ENCODE measurements at regions not wholly inside any gene's neighbourhood (a gene's known extent, or its start where the extent isn't known, plus 50 kb on each side); places are given as distances from the start of the nearest gene placed in this dataset.

GRCh38 chr2:223537115-223537514, 65.0 kb downstream of the SCG2 start:
- no peak for TF ChIP-seq CTCF (IDR thresholded peaks at IDR 0.05)
- no peak for TF ChIP-seq POLR2AphosphoS5 (IDR thresholded peaks at IDR 0.05)
- no peak for TF ChIP-seq POLR2A (IDR thresholded peaks at IDR 0.05; ENCODE audit: low read depth)
